CD14-positive monocyte (primary cell): ENCODE measurements at regions not wholly inside any gene's neighbourhood (a gene's known extent, or its start where the extent isn't known, plus 50 kb on each side); places are given as distances from the start of the nearest gene placed in this dataset.

ENCODE experiments used
- DNase-seq, 3 donors: peaks; one replicate each; pipeline ENCODE4 v3.0.0-alpha.2; 2011 to 2022
- H2AFZ ChIP-seq: 2 replicates; pipeline ENCODE4 v1.6.0; 2012; ENCODE audit warnings: mild to moderate bottlenecking, low read depth, low read length, inconsistent platforms; ENCODE audit not compliant: insufficient read depth, poor library complexity, severe bottlenecking
- H3K27ac ChIP-seq, 2 donors: 1 replicate in 1 of 2; 2 replicates in 1 of 2; pipeline ENCODE4 v1.5.1; 2012 to 2013; ENCODE audit warnings: low read length in 2 of 2, control low read depth in 1 of 2, inconsistent platforms in 1 of 2, low read depth in 1 of 2, mild to moderate bottlenecking in 1 of 2
- H3K27me3 ChIP-seq, 2 donors: one replicate each; pipeline versions ENCODE4 v1.6.0 to v1.6.1; 2011 to 2013; ENCODE audit warnings: low read length in 2 of 2; ENCODE audit not compliant: control insufficient read depth in 2 of 2, insufficient read depth in 2 of 2
- H3K36me3 ChIP-seq, 2 donors: replicated peaks in 1 of 2; 1 replicate in 1 of 2; 2 replicates in 1 of 2; pipeline versions ENCODE4 v1.5.1 to v1.6.1; 2012 to 2013; ENCODE audit warnings: low read length in 2 of 2, control low read depth in 1 of 2, inconsistent platforms in 1 of 2, mild to moderate bottlenecking in 1 of 2; ENCODE audit not compliant: insufficient read depth in 2 of 2, control insufficient read depth in 1 of 2
- H3K4me1 ChIP-seq, 2 donors: 1 replicate in 1 of 2; 2 replicates in 1 of 2; pipeline versions ENCODE4 v1.5.1 to v1.6.1; 2012 to 2013; ENCODE audit warnings: low read length in 2 of 2, control low read depth in 1 of 2, inconsistent platforms in 1 of 2, mild to moderate bottlenecking in 1 of 2, moderate library complexity in 1 of 2; ENCODE audit not compliant: insufficient read depth in 2 of 2, control insufficient read depth in 1 of 2
- H3K4me2 ChIP-seq: replicated peaks from 2 replicates; pipeline ENCODE3; 2012; ENCODE audit warnings: low read length, moderate library complexity, mild to moderate bottlenecking; ENCODE audit not compliant: poor library complexity, severe bottlenecking; ENCODE audit errors: extremely low read depth
- H3K4me3 ChIP-seq, 3 experiments: fragments of 200-600 bp in 1 of 3; sonication (generic) in 1 of 3; replicated peaks in 1 of 3; 1 replicate in 2 of 3; 2 replicates in 1 of 3; pipeline ENCODE4 v1.5.1; 2011 to 2013; ENCODE audit warnings: low read length in 3 of 3, mild to moderate bottlenecking in 3 of 3, control low read depth in 2 of 3, low read depth in 2 of 3, inconsistent platforms in 1 of 3, moderate library complexity in 1 of 3
- H3K79me2 ChIP-seq: 2 replicates; pipeline ENCODE4 v1.6.0; 2012; ENCODE audit warnings: mild to moderate bottlenecking, control low read depth, inconsistent platforms, low read length, moderate library complexity; ENCODE audit not compliant: insufficient read depth
- H3K9ac ChIP-seq: 2 replicates; pipeline ENCODE4 v1.6.0; 2017; ENCODE audit warnings: low read length, mild to moderate bottlenecking; ENCODE audit not compliant: insufficient read depth, poor library complexity, severe bottlenecking
- H3K9me3 ChIP-seq, 2 donors: replicated peaks in 1 of 2; 1 replicate in 1 of 2; 2 replicates in 1 of 2; pipeline versions ENCODE4 v1.5.1 to v1.6.1; 2012 to 2013; ENCODE audit warnings: low read length in 2 of 2, control low read depth in 1 of 2; ENCODE audit not compliant: control insufficient read depth in 1 of 2, insufficient read depth in 1 of 2
- H4K20me1 ChIP-seq: 2 replicates; pipeline ENCODE4 v1.6.0; 2012; ENCODE audit warnings: mild to moderate bottlenecking, low read length, control low read depth, moderate library complexity; ENCODE audit not compliant: insufficient read depth
- H3K27ac Mint-ChIP-seq, 7 donors: one replicate each; pipeline ENCODE4 v1.8.0; 2020; ENCODE audit warnings: mild to moderate bottlenecking in 7 of 7, mixed read lengths in 7 of 7, moderate library complexity in 6 of 7, inconsistent platforms in 2 of 7
- H3K27me3 Mint-ChIP-seq, 3 donors: one replicate each; pipeline ENCODE4 v1.8.0; 2021 to 2022; ENCODE audit warnings: low read depth in 3 of 3, mild to moderate bottlenecking in 3 of 3, mixed read lengths in 3 of 3, moderate library complexity in 3 of 3, inconsistent platforms in 1 of 3
- H3K36me3 Mint-ChIP-seq, 2 donors: one replicate each; pipeline ENCODE4 v1.8.0; 2020; ENCODE audit warnings: mixed read lengths in 2 of 2, inconsistent platforms in 1 of 2, mild to moderate bottlenecking in 1 of 2
- H3K4me1 Mint-ChIP-seq: one replicate; pipeline ENCODE4 v1.8.0; 2020; ENCODE audit warnings: mild to moderate bottlenecking, mixed read lengths
- H3K4me3 Mint-ChIP-seq, 2 donors: one replicate each; pipeline ENCODE4 v1.8.0; 2020; ENCODE audit warnings: mild to moderate bottlenecking in 2 of 2, mixed read lengths in 2 of 2, moderate library complexity in 1 of 2
- H3K9me3 Mint-ChIP-seq, 7 donors: one replicate each; pipeline ENCODE4 v1.8.0; 2020 to 2022; ENCODE audit warnings: mixed read lengths in 7 of 7, mild to moderate bottlenecking in 6 of 7, moderate library complexity in 6 of 7, inconsistent platforms in 2 of 7
- CTCF ChIP-seq: fragments of 200-600 bp; IDR thresholded peaks from one replicate; pipeline ENCODE4 v1.8.0; 2022; ENCODE audit warnings: antibody characterized with exemption, mild to moderate bottlenecking
- WGBS: methylation state at CpG from one replicate; pipeline ENCODE4 v1.1.5; 2013; ENCODE audit warnings: missing lambda C conversion rate; ENCODE audit not compliant: insufficient coverage; 5-methylcytosine and 5-hydroxymethylcytosine counted together
- intact Hi-C, 2 donors: fragments of 100-400 bp; cut with micrococcal nuclease; formaldehyde crosslinking; loops; one replicate each; pipeline versions ENCODE4 v1.15.0 to v1.15.1; 2023

- Mint-ChIP-seq H3K36me3 (no peaks in the 10 kb centered on the region), H3K4me3 (no peak overlapping the region)
- intact Hi-C loops: no loop called here
These were observed 309.0 kb downstream of the PLK2 start for GRCh38 chr5:58150926-58151325.

GRCh38 chr5:58149746-58150145 lies 310.1 kb downstream of the PLK2 start:
- Histone ChIP-seq H3K4me1 (no peaks in the 10 kb centered on the region), H2AFZ (no peak overlapping the region), H3K9me3 (no peaks in the 10 kb centered on the region), H3K27ac (no peak overlapping the region), H3K4me2 (no peak overlapping the region), H4K20me1 (no peaks in the 10 kb centered on the region), H3K9ac (no peak overlapping the region), H3K79me2 (no peaks in the 10 kb centered on the region), H3K4me3 (no peak overlapping the region), H3K27me3 (no peaks in the 10 kb centered on the region), H3K36me3 (no peaks in the 10 kb centered on the region)
- H3K36me3 Mint-ChIP-seq: no peaks in the 10 kb centered on the region
- no CpG with 5 or more reads among the region's 4 CpGs for WGBS
- DNase-seq: no peak
- H3K4me1 Mint-ChIP-seq: no peaks in the 10 kb centered on the region
- TF ChIP-seq CTCF: no peak
- no peaks in the 10 kb centered on the region for H3K27me3 Mint-ChIP-seq
- intact Hi-C loops: no loop called here
- no peak overlapping the region for H3K27ac Mint-ChIP-seq
- peaks cover 0 to 9% (median 5%) of the 10 kb centered on the region in 7 donors for H3K9me3 Mint-ChIP-seq
- no peak overlapping the region for H3K4me3 Mint-ChIP-seq

More at GRCh38 chr5:58150926-58151325, 309.0 kb downstream of the PLK2 start:
- no peak for TF ChIP-seq CTCF
- Mint-ChIP-seq H3K27ac (no peak overlapping the region), H3K27me3 (no peaks in the 10 kb centered on the region), H3K4me1 (no peaks in the 10 kb centered on the region), H3K9me3 (peaks cover 0 to 9% (median 5%) of the 10 kb centered on the region in 7 donors)
- H3K27me3 ChIP-seq: no peaks in the 10 kb centered on the region
- no peak overlapping the region for H3K9ac ChIP-seq
- no peaks in the 10 kb centered on the region for H4K20me1 ChIP-seq
- no peak overlapping the region for H3K27ac ChIP-seq
- H2AFZ ChIP-seq: no peak overlapping the region
- no peaks in the 10 kb centered on the region for H3K36me3 ChIP-seq
- no peak overlapping the region for H3K4me2 ChIP-seq
- WGBS: no CpG with 5 or more reads among the region's 2 CpGs
- H3K4me1 ChIP-seq: no peaks in the 10 kb centered on the region
- no peaks in the 10 kb centered on the region for H3K9me3 ChIP-seq
- H3K79me2 ChIP-seq: no peaks in the 10 kb centered on the region
- DNase-seq: no peak
- no peak overlapping the region for H3K4me3 ChIP-seq
